Renal cortex interstitium (tissue), 11 donors: ENCODE measurements at regions not wholly inside any gene's neighbourhood (a gene's known extent, or its start where the extent isn't known, plus 50 kb on each side); places are given as distances from the start of the nearest gene placed in this dataset.
"Not testable (repeated sequence)": the region's sequence is repeated elsewhere in the genome, so short reads cannot be mapped to it uniquely, and the experiment has no call there.

Source experiments
- DNase-seq, 11 donors: peaks; one replicate each; pipeline ENCODE4 v3.0.0-alpha.2; 2013; ENCODE audit warnings: low read depth in 9 of 11, low spot score in 4 of 11; ENCODE audit errors: extremely low read depth in 1 of 11

DNA sequence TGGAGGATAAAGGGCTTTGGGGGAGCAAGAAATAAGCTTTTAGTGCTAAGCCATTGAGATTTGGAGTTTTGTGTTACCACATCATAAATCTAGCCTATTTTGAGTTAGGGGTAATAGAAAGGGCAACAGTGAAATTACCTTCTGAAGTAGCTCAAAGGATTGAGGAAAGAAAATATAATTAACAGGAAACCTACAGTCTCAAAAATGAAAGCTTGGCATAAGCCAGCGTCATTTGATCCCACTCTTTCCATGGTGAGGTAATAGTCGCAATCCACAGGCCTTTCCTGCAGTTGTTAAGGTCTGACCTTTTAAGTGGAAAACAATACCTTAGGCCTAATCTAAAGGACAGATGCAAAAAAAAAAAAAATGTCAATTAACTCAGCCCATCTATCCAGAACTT lies 182.7 kb downstream of the UXS1 start:
- no peak for DNase-seq

DNA sequence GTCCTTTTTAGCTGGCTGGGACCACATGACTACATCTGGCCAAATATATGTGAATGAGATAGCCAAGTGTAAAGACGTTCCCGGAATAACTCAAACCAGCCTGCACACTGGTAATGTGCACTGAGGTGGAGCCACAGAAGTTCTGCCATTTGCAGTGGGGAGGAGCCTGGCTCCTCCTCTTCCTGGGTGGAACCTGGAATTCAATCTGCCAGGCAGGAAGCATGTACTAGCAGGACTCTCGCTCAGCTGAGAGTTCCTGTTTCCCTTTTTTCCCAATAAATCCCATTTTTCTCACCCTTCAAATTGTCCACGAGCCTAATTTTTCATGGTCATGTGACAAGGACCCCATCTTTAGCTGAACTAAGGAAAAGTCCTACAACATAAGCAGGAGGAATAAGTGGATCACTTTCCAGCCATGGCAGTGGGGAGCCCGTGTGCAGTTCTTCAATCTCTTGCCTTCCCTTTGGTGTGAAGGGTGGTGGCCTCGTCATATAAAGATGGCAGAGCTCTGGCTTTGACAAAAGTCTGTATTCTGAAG lies 183.2 kb downstream of the UXS1 start:
- no peak for DNase-seq

DNA sequence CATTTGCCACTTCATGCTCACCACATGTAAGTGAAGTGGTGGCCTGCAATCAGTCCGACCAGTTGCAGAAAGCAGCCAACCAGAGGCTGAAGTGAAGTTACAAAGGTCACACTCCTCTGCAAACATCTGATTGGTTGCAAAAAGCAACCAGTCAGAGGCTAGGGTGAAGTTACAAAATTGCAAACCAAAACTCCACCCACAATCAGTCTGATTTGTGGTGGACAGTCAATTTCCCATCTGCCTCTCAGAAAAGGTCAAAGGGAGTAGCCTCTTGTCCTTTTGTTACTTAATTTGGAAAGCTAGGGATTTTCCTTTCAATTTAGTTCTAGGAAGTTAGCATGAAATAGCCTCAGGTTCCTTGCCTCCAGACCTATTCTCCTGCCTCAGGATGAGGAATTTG lies 185.0 kb downstream of the UXS1 start:
- DNase-seq, result no peak

DNA sequence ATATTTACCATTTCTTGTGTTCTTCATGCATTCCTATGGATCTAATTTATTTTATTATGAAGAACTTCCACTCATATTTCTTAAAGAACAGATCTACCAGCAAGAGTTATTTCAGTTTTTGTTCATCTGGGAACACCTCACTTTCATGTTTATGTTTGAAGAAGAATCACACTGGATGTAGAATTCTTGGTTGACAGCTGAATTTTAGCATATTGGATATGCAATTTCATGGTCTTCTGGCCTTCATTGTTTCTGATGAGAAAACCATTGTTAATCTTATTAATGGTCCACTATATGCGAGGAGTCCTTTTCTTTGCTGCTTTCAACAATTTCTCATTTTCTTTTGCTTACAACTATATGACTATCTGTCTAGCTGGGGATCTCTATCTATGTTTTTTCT lies 189.2 kb downstream of the UXS1 start:
- DNase-seq, result no peak

DNA sequence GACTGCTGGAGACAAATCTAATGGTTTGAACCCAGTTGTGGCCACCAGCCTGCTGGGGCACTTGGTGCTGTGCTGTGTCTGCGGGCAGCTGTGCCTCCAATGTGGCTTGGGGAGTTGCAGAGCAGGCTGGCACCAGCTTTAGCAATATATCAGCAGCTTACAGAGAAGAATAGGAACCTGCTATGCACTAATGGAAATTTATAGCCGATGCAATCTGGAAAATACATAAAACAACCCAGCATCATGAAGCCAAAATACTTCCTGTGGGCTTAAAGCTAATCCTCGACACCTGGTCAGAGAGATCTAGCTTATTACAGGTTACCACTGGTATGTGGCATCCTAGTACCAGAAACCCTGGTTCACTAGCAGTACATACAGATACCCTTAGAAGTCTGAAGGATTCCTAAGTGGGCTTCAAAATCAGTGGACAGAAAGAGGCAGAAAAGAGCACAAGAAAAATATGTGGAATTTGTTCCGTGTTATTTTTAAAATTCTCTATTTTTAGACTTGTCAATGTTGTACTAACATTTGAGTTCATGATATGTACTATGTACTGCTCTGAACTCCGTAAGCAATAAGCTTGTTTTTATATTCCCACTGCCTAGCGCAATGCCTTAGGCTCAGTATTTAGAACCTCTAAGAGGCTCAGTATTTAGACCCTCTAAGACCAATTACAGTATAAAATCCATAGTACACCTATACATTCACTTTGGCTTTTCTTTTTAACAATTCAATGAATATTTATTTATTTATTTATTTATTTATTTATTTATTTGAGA lies 194.7 kb downstream of the UXS1 start:
- no peak for DNase-seq

DNA sequence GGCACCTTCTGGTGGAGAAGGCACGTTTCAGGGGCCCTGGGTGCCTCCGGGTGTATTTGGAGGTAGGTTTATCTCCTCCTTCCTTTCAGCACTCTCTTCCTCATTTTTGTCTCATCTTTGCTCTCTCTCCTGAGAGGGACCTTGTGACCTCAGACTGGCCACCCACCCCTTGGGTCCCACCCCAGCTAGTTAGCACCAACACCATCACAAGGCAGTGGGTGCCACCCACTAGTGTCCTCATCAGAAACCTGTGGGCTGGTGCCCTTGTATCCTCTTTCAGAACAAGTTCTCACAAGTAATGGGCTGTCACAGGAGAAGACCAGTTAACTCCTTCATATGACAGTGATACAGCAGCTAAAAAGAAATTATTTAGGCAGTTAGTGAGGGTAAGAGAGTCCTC lies 196.4 kb downstream of the UXS1 start:
- DNase-seq, result no peak

DNA sequence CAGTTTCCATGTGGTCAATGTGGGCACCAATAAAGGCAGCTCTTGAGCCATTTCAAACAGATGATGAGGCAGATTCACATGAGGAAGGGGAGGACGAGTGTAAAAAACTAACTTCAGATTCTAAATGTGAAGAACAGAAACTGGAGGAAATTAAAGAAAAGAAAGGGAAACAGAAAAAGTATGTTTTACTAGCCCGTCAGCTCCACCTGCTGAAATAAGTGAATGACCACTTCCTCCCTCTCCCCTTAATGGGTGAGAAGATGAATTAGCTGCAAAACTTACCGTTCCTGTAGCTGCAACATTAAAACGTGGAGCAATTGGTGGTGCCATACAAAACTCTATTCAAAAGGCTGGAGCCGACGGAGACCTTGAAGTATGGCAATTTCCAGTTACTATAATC lies 203.5 kb downstream of the UXS1 start:
- DNase-seq, result no peak

DNA sequence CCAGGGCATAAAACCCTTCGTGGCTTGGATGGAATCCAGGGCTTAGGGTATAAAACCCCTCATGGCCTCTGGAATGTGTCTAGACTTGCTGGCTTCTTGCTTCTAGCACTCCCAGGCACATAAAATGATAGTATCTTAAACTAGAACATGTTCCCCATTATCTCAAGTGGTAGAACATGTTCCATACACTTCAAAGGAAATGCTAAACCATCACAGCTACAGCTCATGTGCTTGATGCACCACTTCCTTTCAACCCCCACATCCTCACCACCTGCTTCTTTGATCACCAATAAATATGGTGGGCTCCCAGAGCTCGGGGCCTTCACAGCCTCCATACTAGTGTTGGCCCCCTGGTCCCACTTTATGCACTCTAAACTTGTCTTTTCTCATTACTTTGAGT lies 204.3 kb downstream of the UXS1 start:
- DNase-seq, result not testable (repeated sequence)

DNA sequence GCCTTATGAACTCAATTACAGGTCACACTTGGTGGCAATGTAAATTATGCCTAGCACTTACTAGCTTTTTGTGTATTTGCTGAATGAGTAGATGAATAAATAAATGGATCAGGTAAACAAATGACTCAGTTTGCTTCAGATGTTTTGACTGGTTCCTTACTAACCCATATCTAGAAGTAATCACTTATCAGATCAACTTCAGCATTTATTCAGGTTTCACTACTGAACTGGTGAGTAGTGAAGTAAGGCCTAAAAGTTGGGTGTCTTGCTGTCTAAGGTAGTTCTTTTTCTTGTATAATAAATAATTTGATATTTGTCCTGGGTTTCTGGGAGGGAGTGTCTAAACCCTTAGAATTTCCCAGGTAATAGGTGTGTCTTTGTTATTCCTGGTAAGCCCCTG lies 205.0 kb downstream of the UXS1 start:
- DNase-seq, result no peak

DNA sequence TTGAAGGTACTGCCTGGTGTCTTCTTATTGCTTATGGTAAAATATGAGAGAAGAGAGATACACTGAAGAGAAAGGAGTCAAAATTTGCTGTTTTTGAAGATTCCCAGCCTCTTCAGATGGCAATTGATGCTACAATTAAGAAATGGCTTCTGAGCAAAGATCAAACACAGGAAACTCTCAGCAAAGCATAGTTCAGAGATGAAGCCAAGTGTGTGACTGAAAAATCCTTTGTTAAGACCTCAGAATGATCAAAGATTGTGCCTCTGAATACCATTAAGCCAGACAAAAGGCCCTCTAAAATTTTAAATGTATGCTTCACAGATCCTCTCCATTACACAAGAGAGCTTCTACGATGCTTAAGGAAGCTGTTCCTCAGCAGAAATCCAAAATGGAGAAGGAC lies 216.3 kb downstream of the UXS1 start:
- DNase-seq, result no peak

DNA sequence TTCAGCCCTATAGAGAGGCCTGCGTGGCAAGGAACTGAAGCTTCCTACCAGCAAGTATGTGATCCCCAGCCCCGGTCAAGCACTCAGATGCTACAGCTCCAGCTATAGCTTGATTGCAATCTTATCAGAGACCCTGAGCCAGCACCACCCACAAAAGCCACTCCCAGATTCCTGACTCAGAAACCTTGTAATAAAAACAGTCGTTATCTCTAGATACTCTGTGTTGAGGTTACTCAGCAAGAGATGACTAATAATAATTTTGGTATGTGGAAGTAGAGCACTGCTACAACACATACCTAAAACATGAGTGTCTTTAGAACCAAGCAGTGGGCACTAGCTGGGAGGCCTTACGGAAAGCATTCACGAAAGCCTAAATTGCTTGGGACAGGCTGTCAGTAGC lies 216.9 kb downstream of the UXS1 start:
- no peak for DNase-seq

DNA sequence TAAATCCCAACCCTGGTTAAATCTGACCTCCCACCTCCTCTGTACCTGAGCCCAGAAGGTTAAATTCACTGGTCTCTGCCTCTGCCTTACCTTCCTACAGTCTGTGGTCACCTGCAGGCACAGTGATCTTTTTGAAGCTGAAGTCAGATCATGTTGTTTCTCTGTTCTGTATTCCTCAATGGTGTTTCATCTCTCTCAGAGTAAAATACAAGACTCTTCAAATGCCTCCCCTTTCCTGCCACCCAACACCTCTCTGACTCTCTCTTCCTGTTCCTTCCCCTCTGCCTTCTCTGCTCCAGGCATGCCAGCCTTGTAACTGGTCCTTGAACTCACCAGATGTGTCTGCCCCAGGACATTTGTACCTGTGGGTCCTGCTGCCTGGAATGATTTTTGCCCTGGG lies 219.3 kb downstream of the UXS1 start:
- no peak for DNase-seq

DNA sequence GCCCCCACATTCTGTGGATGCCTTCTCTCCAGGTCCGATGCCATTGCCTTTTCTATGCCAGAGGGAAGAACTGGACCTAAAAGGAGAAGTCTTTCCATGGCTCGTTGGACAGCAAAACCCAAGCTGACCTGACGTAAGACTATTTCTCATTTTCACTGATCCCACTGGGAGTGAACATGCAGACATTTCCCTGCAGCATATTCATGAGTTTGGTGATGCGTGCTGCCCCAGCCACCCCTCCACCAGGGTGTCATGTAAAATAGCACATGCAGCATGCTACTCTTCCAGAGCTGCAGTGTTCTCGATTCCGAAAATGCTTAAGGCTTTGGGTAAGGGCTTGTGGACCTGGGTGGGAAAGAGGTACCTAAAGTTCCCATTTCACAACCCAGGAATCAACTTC lies 221.2 kb downstream of the UXS1 start:
- DNase-seq, result no peak

DNA sequence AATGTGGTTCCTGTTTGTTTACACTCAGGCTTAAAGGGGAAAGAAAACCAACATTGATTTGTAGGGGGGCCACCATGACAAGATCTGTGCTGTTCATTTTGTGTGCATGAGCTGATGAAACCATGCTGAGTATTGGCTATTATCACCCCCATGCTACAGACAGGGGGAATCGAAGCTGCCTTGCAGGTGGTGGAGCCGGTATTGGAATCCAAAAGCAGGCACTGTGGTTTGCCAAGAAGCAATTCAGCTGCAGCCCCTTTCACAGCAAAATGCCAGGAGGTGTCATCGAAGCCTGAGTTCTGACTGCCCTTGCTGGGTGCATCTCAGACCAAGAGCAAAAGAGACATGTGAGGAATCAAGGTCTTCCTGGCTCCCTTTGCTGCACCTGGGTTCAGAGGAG lies 221.9 kb downstream of the UXS1 start:
- no peak for DNase-seq

DNA sequence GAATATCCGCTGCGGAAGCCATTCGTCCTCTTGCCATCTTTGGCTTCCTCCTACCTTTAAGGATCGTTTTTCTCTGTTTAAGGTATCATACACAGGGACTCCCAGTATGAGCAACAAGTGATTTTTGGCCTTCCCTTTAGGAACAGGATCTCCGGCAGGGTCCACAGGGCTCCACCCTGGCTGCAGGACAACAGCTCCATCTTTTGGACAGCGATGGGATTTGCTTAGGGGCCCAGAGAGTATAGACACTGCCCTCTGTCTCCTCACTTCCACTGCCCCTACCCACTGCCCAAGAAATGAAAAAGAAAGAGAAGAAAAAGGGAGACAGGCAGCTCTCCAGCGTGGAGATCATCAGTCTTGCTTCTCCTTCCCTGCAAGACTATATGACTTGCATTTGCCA lies 224.5 kb downstream of the UXS1 start:
- DNase-seq, result no peak

DNA sequence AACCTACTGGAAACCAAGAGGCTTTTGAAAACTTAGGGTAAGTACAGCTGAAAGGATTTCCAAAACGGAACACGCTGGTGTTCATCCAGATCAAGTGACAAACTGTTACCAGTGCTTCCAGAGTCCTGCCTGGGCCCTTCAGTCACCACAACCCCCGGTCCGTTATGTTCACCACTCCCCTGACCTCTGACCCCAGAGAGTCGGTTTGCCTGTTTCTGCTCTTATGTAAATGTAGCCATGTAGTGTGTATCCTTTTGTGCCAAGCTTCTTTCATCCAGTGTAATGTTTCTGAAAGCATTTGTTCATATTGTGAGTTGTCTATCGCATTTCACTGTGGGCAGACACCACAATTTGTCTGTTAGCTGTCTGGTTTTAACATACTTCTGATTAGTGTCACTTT lies 217.5 kb downstream of the NCK2 start:
- no peak for DNase-seq

DNA sequence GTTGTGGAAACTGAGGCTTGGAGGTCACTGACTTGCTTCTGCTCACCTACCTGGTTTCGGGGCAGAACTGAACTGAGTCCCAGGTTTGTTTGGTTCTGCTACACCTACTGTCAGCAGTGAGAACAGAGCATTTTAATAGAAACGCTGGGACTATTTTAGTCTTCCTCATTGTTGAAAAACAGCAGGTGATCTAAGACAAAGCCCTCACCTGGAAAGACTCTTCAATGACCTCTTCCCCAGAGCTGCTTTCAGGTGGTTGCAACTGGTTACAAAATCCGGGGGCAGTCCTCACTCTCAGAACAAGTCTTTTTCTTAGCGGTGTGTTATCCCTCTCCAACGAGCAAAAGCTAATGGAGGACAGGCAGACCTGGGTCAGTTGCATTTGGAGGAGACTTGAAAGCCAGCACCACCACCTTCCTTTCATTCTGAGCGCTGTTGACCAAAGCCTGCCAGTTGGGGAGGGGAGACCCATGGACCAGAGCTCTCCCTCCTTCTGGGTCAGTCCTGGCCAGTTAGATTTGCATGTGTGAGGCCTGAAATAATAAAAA lies 217.0 kb downstream of the NCK2 start:
- no peak for DNase-seq

DNA sequence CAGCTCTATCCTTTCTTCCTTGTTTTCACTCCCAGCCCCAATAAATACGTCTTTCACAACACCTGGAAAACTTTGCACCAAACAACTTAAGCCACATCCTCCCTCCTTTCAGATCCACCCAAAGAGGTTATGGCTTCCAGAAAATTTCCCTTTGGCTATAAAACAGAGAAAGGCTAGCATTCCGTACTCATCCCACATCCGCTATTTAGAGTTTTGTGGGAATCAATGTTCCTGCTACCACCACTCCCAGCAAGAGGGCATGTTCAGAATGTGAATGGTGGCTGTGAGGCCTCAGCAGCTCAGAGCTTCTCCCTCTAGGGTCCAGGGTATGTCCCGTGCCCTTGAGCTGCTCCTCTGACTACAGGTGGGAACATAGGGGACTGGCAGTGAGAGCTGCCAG lies 214.6 kb downstream of the NCK2 start:
- no peak for DNase-seq

DNA sequence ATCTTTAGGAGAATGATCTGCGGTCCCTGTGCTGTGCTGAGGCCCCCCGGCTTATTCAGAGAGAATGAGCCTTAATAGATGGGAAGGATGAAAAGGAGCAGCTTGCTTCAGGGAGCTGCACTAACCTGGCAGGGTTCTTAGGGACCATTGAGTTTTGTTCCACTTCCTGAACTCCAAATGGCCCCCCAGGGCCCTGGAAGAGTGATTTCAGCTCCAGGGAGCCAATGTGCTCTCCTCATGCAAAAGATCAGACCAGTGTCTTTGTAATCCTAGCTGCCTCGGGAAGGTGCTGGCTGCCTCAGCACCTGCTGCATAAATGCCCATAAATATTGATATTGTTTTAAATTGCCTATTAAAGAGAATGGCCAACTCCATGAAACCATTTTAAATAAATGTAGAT lies 210.2 kb downstream of the NCK2 start:
- DNase-seq, result no peak

DNA sequence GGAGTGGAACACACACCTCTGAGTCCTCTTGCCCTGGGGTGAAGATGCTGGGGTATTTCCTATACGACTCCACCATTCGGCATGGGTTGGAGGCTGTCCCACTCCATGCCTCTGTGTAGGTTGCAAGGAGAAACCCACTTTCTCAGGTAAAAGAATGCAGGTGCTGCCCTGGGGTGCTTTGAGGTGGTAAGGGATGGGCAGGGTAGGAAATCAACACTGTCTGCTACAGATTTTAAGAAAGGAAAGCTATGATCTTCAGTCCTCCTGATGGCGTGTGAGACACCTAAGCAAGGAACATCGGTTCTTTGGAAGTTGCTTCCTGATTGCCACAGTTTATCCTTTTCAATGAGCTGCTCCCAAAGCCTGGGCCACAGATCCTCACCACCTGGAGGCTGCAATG lies 209.2 kb downstream of the NCK2 start:
- DNase-seq, result no peak

DNA sequence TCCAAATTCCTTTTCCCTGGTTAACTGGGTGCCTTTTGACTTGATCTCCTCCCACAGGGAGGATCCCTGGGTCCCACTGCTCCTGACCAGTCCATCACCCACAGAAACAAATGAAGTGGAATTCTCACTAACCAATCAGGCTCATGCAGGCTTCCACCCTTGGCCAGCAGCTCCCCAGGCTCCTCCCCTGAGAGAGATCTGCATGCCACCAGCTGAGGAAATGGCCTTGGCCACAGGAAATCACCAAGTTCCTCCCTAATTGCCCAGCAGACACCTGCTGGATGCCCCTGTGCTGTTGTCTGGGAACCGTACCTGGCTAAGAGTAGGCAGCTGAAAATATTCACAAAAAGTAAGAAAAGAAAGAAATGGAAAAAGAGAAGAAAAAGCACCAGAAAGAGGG lies 207.4 kb downstream of the NCK2 start:
- DNase-seq, result no peak
